Lower leg skin (tissue), 3 donors: ENCODE measurements at regions not wholly inside any gene's neighbourhood (a gene's known extent, or its start where the extent isn't known, plus 50 kb on each side); places are given as distances from the start of the nearest gene placed in this dataset.

Experiments used
- POLR2A ChIP-seq, 2 donors: fragments of 450-650 bp; IDR thresholded peaks; one replicate each; pipeline ENCODE4 v1.6.1; 2016 to 2017; ENCODE audit warnings: antibody characterized with exemption in 2 of 2, mild to moderate bottlenecking in 1 of 2, moderate library complexity in 1 of 2
- TF ChIP-seq, protein P1 (sequence below), 3 donors: fragments of 450-650 bp; IDR thresholded peaks; one replicate each; pipeline ENCODE4 v1.5.1; 2016; ENCODE audit warnings: antibody characterized with exemption in 3 of 3, mild to moderate bottlenecking in 3 of 3, moderate library complexity in 2 of 3

DNA sequence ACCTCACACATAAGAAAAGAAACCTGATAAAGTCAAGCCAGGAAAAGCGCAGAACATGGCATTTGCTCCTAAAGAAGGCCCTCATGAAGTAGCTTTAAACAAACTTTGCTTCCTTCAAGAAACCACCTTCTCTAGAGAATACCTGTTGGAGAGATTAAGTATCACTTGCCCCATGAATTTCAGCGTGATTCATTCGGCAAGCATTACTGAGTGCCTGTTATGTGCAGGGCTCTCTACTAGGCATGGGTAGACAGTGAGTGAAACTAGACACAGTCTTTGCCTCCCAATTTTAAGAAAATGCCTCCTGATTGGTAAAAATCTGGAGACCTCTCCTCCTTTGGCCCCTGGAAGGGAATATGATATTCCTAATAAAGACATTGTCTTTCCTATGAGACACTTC is 475.8 kb upstream of the NBEA start:
- TF ChIP-seq POLR2A (IDR thresholded peaks at IDR 0.05), result no peak
- TF ChIP-seq, protein P1, sequence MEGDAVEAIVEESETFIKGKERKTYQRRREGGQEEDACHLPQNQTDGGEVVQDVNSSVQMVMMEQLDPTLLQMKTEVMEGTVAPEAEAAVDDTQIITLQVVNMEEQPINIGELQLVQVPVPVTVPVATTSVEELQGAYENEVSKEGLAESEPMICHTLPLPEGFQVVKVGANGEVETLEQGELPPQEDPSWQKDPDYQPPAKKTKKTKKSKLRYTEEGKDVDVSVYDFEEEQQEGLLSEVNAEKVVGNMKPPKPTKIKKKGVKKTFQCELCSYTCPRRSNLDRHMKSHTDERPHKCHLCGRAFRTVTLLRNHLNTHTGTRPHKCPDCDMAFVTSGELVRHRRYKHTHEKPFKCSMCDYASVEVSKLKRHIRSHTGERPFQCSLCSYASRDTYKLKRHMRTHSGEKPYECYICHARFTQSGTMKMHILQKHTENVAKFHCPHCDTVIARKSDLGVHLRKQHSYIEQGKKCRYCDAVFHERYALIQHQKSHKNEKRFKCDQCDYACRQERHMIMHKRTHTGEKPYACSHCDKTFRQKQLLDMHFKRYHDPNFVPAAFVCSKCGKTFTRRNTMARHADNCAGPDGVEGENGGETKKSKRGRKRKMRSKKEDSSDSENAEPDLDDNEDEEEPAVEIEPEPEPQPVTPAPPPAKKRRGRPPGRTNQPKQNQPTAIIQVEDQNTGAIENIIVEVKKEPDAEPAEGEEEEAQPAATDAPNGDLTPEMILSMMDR (IDR thresholded peaks at IDR 0.05), result no peak
